HG02623 (cell line): ENCODE measurements at regions not wholly inside any gene's neighbourhood (a gene's known extent, or its start where the extent isn't known, plus 50 kb on each side); places are given as distances from the start of the nearest gene placed in this dataset.

ENCODE experiments used
- ATAC-seq: cut with Tn5 transposase; IDR thresholded peaks from one replicate; pipeline ENCODE4 v1.9.1; 2021; ENCODE audit warnings: moderate library complexity; ENCODE audit not compliant: unreplicated experiment

GRCh38 chr5:57598097-57598496 lies 115.5 kb upstream of the ACTBL2 start:
- ATAC-seq, result no peak

- no peak for ATAC-seq
Measured at GRCh38 chr5:57595523-57595991, 112.9 kb upstream of the ACTBL2 start.

GRCh38 chr5:57594436-57594835 lies 111.8 kb upstream of the ACTBL2 start:
- ATAC-seq, result no peak

- no peak for ATAC-seq
Measured at GRCh38 chr5:57592236-57592635, 109.6 kb upstream of the ACTBL2 start.

GRCh38 chr5:57586649-57587048 lies 104.0 kb upstream of the ACTBL2 start:
- no peak for ATAC-seq

- ATAC-seq, result no peak
Measured at GRCh38 chr5:57582578-57583070, 100.0 kb upstream of the ACTBL2 start.

- no peak for ATAC-seq
Measured at GRCh38 chr5:57581772-57582171, 99.2 kb upstream of the ACTBL2 start.

GRCh38 chr5:57581222-57581621 lies 98.6 kb upstream of the ACTBL2 start:
- no peak for ATAC-seq

- ATAC-seq, result no peak
Measured at GRCh38 chr5:57577432-57578175, 95.0 kb upstream of the ACTBL2 start.

- ATAC-seq, result no peak
Measured at GRCh38 chr5:57576317-57576716, 93.7 kb upstream of the ACTBL2 start.

GRCh38 chr5:57575839-57576238 lies 93.2 kb upstream of the ACTBL2 start:
- no peak for ATAC-seq

- no peak for ATAC-seq
Measured at GRCh38 chr5:57572461-57572860, 89.8 kb upstream of the ACTBL2 start.

- ATAC-seq, result no peak
Measured at GRCh38 chr5:57569601-57570000, 87.0 kb upstream of the ACTBL2 start.

GRCh38 chr5:57568136-57568535 lies 85.5 kb upstream of the ACTBL2 start:
- no peak for ATAC-seq

GRCh38 chr5:57566914-57567313 lies 84.3 kb upstream of the ACTBL2 start:
- no peak for ATAC-seq

GRCh38 chr5:57561231-57561842 lies 78.7 kb upstream of the ACTBL2 start:
- ATAC-seq, result no peak

- ATAC-seq, result no peak
Measured at GRCh38 chr5:57559110-57559635, 76.6 kb upstream of the ACTBL2 start.

- no peak for ATAC-seq
Measured at GRCh38 chr5:57552033-57552432, 69.4 kb upstream of the ACTBL2 start.

GRCh38 chr5:57551251-57551650 lies 68.6 kb upstream of the ACTBL2 start:
- ATAC-seq, result no peak

- no peak for ATAC-seq
Measured at GRCh38 chr5:57550132-57550531, 67.5 kb upstream of the ACTBL2 start.

GRCh38 chr5:57549566-57549965 lies 67.0 kb upstream of the ACTBL2 start:
- ATAC-seq, result no peak

GRCh38 chr5:57540823-57541222 lies 58.2 kb upstream of the ACTBL2 start:
- ATAC-seq, result no peak
